ENCODE measurements at regions not wholly inside any gene's neighbourhood (a gene's known extent, or its start where the extent isn't known, plus 50 kb on each side); places are given as distances from the start of the nearest gene placed in this dataset.

- H3K9me2 ChIP-seq (ENCODE audit: insufficient read depth): no peaks in the 10 kb centered on the region
- DNase-seq (ENCODE audit: low read depth, low spot score) (no peak), ATAC-seq (no peak)
- no peak for TF ChIP-seq SIN3A (IDR thresholded peaks at IDR 0.05; ENCODE audit: low read depth)
- TF ChIP-seq, protein P1, sequence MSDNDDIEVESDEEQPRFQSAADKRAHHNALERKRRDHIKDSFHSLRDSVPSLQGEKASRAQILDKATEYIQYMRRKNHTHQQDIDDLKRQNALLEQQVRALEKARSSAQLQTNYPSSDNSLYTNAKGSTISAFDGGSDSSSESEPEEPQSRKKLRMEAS (IDR thresholded peaks at IDR 0.05): no peak
- TF ChIP-seq FOSL1 (IDR thresholded peaks at IDR 0.05; ENCODE audit: low read depth): no peak
- no peak for TF ChIP-seq EGR1 (IDR thresholded peaks at IDR 0.05; ENCODE audit: low read depth)
- no peak for TF ChIP-seq EZH2phosphoT487 (IDR thresholded peaks at IDR 0.05; ENCODE audit: borderline replicate concordance)
- TF ChIP-seq CBX3 (IDR thresholded peaks at IDR 0.05; ENCODE audit: low read depth): no peak
- TF ChIP-seq JUND (IDR thresholded peaks at IDR 0.05): no peak
- TF ChIP-seq SRF (IDR thresholded peaks at IDR 0.05; ENCODE audit: low read depth): no peak
- TF ChIP-seq POLR2AphosphoS5 (IDR thresholded peaks at IDR 0.05; ENCODE audit: low read depth, low read length): no peak
- TF ChIP-seq, protein P2, sequence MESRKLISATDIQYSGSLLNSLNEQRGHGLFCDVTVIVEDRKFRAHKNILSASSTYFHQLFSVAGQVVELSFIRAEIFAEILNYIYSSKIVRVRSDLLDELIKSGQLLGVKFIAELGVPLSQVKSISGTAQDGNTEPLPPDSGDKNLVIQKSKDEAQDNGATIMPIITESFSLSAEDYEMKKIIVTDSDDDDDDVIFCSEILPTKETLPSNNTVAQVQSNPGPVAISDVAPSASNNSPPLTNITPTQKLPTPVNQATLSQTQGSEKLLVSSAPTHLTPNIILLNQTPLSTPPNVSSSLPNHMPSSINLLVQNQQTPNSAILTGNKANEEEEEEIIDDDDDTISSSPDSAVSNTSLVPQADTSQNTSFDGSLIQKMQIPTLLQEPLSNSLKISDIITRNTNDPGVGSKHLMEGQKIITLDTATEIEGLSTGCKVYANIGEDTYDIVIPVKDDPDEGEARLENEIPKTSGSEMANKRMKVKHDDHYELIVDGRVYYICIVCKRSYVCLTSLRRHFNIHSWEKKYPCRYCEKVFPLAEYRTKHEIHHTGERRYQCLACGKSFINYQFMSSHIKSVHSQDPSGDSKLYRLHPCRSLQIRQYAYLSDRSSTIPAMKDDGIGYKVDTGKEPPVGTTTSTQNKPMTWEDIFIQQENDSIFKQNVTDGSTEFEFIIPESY (IDR thresholded peaks at IDR 0.05; ENCODE audit: extremely low read depth, insufficient replicate concordance, low read length): no peak
- no peak for TF ChIP-seq CEBPB (IDR thresholded peaks at IDR 0.05; ENCODE audit: low read depth)
- no peak for TF ChIP-seq POLR2A (IDR thresholded peaks at IDR 0.05; ENCODE audit: borderline replicate concordance, extremely low read depth, insufficient read depth, insufficient read length)
- TF ChIP-seq, protein P3, sequence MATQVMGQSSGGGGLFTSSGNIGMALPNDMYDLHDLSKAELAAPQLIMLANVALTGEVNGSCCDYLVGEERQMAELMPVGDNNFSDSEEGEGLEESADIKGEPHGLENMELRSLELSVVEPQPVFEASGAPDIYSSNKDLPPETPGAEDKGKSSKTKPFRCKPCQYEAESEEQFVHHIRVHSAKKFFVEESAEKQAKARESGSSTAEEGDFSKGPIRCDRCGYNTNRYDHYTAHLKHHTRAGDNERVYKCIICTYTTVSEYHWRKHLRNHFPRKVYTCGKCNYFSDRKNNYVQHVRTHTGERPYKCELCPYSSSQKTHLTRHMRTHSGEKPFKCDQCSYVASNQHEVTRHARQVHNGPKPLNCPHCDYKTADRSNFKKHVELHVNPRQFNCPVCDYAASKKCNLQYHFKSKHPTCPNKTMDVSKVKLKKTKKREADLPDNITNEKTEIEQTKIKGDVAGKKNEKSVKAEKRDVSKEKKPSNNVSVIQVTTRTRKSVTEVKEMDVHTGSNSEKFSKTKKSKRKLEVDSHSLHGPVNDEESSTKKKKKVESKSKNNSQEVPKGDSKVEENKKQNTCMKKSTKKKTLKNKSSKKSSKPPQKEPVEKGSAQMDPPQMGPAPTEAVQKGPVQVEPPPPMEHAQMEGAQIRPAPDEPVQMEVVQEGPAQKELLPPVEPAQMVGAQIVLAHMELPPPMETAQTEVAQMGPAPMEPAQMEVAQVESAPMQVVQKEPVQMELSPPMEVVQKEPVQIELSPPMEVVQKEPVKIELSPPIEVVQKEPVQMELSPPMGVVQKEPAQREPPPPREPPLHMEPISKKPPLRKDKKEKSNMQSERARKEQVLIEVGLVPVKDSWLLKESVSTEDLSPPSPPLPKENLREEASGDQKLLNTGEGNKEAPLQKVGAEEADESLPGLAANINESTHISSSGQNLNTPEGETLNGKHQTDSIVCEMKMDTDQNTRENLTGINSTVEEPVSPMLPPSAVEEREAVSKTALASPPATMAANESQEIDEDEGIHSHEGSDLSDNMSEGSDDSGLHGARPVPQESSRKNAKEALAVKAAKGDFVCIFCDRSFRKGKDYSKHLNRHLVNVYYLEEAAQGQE (IDR thresholded peaks at IDR 0.05; ENCODE audit: low read depth): no peak
- TF ChIP-seq EZH2 (IDR thresholded peaks at IDR 0.05): no peak
- TF ChIP-seq RAD21 (IDR thresholded peaks at IDR 0.05; ENCODE audit: low read depth): no peak
- TF ChIP-seq TCF7L2 (IDR thresholded peaks at IDR 0.05; ENCODE audit: borderline replicate concordance, extremely low read depth, insufficient read depth, insufficient read length): no peak
- no peak for TF ChIP-seq ZNF274 (IDR thresholded peaks at IDR 0.05; ENCODE audit: low read depth, low read length)
- TF ChIP-seq ELF1 (IDR thresholded peaks at IDR 0.05; ENCODE audit: borderline replicate concordance, low read depth): no peak
- H2AFZ ChIP-seq (ENCODE audit: low read depth, low read length, poor library complexity, severe bottlenecking): no peak overlapping the region
- ChIA-PET CTCF (no interaction called here), RAD21 (ENCODE audit: low non-redundant PET in 1 of 2, low total read pairs in 2 of 2, uncharacterized antibody in 2 of 2, unreplicated experiment in 2 of 2) (no interaction called here), POLR2A (no interaction called here)
- H3K79me2 ChIP-seq (ENCODE audit: insufficient read depth, low read length): peaks cover 6% of the 10 kb centered on the region; the same call in 1 of the 2 replicates
- H3K9me3 ChIP-seq (ENCODE audit: control insufficient read depth in 1 of 2, insufficient read depth in 1 of 2, low read depth in 1 of 2, low read length in 2 of 2): no peaks in the 10 kb centered on the region
- 0 out of 2 replicates have a peak, but pooled peaks cover 5% of the 10 kb centered on the region for H4K20me1 ChIP-seq (ENCODE audit: insufficient read depth)
- intact Hi-C loops (cut with micrococcal nuclease): loop anchor here (10.0 kb wide), 1 partner anchor 103 kb away; no protein-coding TSS in a partner anchor
- no peak overlapping the region for H3K27ac ChIP-seq (ENCODE audit: low read depth, low read length)
- no peaks in the 10 kb centered on the region for H3K4me1 ChIP-seq (ENCODE audit: control insufficient read depth in 1 of 2, insufficient read depth in 2 of 2, low read length in 2 of 2)
- BruUV-seq (replicated peaks): no TSS peak
- H3K4me3 ChIP-seq (replicated peaks in 1 of 2; ENCODE audit: low read depth in 1 of 2, low read length in 2 of 2): no peak overlapping the region
- H3K9ac ChIP-seq (ENCODE audit: low read length): no peak overlapping the region
- no peak overlapping the region for H3K4me2 ChIP-seq (ENCODE audit: low read length)
- no peaks in the 10 kb centered on the region for H3K36me3 ChIP-seq (ENCODE audit: control insufficient read depth in 1 of 2, insufficient read depth in 2 of 2, low read length in 2 of 2)
- no peaks in the 10 kb centered on the region for H3K27me3 ChIP-seq (ENCODE audit: insufficient read depth, low read length)
Measured at GRCh38 chr22:49538006-49538405, 289.7 kb downstream of the BRD1 start.
